ENCODE measurements at regions not wholly inside any gene's neighbourhood (a gene's known extent, or its start where the extent isn't known, plus 50 kb on each side); places are given as distances from the start of the nearest gene placed in this dataset.

GRCh38 chr4:28092610-28093009, 1232.0 kb downstream of the STIM2 start:
- no peaks in the 10 kb centered on the region for H3K27me3 ChIP-seq

DNA sequence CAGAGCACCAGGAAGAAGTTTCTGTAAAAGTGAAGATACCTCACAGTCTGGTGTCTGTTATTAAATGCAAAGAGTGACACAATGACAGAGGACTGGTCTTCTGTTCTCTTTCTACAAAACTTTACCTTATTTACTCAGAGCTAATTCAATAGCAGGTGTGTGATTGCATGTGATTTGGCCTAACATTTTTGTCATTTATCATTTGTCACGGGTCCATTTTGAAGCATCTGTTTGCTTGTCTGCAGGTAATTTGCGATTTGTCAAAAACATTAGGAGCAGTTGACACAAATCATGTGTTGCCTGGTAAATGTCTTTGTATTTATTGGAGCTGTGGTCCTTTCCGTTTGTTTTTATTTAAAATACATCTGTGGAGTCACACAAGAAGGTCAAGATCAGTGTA, 1232.4 kb downstream of the STIM2 start:
- 68 to 70% methylated on average over 3 of the region's 3 CpGs for WGBS, 2 donors
- Histone ChIP-seq H3K4me3 (no peak overlapping the region), H3K4me1 (no peaks in the 10 kb centered on the region), H3K36me3 (no peaks in the 10 kb centered on the region), H3K27ac (no peak overlapping the region), H3K9me3 (peaks cover 0 to 5% (median 0%) of the 10 kb centered on the region in 4 donors), H3K27me3 (no peaks in the 10 kb centered on the region)
- TF ChIP-seq POLR2A (IDR thresholded peaks at IDR 0.05) (no peak), CTCF (IDR thresholded peaks at IDR 0.05) (no peak), EP300 (IDR thresholded peaks at IDR 0.05) (no peak)
- no peak for DNase-seq (ENCODE audit: low spot score in 2 of 2)

More at GRCh38 chr4:28092610-28093009, 1232.0 kb downstream of the STIM2 start:
- peaks cover 0 to 5% (median 0%) of the 10 kb centered on the region in 4 donors for H3K9me3 ChIP-seq
- no peak for DNase-seq (ENCODE audit: low spot score in 2 of 2)
- no peak overlapping the region for H3K4me3 ChIP-seq
- H3K27ac ChIP-seq = no peak overlapping the region
- 54 to 57% methylated on average over 1 of the region's 1 CpG for WGBS, 2 donors
- no peak for TF ChIP-seq EP300 (IDR thresholded peaks at IDR 0.05)
- no peak for TF ChIP-seq CTCF (IDR thresholded peaks at IDR 0.05)
- no peak for TF ChIP-seq POLR2A (IDR thresholded peaks at IDR 0.05)
- no peaks in the 10 kb centered on the region for H3K36me3 ChIP-seq
- H3K4me1 ChIP-seq = no peaks in the 10 kb centered on the region

DNA sequence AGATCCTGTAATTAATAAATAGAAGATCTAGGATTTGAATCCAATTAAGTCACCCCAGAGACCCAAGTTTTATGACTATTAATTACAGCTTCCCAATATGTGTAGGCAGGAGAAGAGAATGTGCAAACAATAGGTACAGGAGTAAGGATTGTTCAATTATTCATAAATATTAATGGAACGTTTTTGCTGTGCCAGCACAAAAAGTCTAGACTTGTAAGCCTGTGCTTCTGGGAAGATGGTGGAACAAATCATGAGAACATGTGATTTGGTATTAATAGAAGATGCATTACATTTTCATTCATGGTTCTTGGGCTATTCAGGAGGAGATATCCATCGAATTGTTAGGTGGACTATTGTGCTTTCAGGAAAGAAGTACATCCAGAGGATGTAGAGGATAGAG, 1240.9 kb downstream of the STIM2 start:
- TF ChIP-seq EP300 (IDR thresholded peaks at IDR 0.05) (no peak), POLR2A (IDR thresholded peaks at IDR 0.05) (no peak), CTCF (IDR thresholded peaks at IDR 0.05) (no peak)

GRCh38 chr4:28105271-28105859, 1244.7 kb downstream of the STIM2 start:
- no peaks in the 10 kb centered on the region for H3K4me1 ChIP-seq
- no peaks in the 10 kb centered on the region for H3K36me3 ChIP-seq
- no peaks in the 10 kb centered on the region for H3K9me3 ChIP-seq
- H3K4me3 ChIP-seq = no peak overlapping the region
- TF ChIP-seq EP300 (IDR thresholded peaks at IDR 0.05) = no peak
- no peak for TF ChIP-seq POLR2A (IDR thresholded peaks at IDR 0.05)
- no peak for TF ChIP-seq CTCF (IDR thresholded peaks at IDR 0.05)
- no peaks in the 10 kb centered on the region for H3K27me3 ChIP-seq
- no peak for DNase-seq (ENCODE audit: low spot score in 2 of 2)
- no peak overlapping the region for H3K27ac ChIP-seq
- WGBS, 2 donors = 75 to 80% methylated on average over 2 of the region's 2 CpGs

More for the DNA sequence above, 1240.9 kb downstream of the STIM2 start:
- Histone ChIP-seq H3K4me1 (no peaks in the 10 kb centered on the region), H3K27me3 (no peaks in the 10 kb centered on the region), H3K27ac (no peak overlapping the region), H3K4me3 (no peak overlapping the region), H3K9me3 (no peaks in the 10 kb centered on the region), H3K36me3 (no peaks in the 10 kb centered on the region)
- no peak for DNase-seq (ENCODE audit: low spot score in 2 of 2)
- 77 to 81% methylated on average over 2 of the region's 2 CpGs for WGBS, 2 donors

DNA sequence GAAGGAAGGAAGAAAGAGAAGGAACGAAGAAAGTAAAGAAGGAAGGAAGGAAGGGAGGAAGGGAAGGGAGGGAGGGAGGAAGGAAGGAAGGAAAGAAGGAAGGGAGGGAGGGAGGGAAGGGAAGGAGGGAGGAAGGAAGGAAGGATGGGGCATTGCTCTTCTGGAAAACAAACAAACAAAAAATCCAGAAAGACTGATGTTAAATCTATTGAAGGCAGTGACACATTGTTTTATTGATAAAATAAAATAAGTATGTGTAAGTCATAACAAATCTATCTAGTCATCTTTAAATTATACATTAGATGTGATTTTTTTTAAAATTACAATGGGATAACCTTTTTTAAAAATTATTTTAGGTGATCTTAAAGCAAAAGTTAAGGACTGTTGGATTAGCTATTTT, 1245.5 kb downstream of the STIM2 start:
- WGBS, 2 donors = 65 to 72% methylated on average over 1 of the region's 1 CpG
- H3K27ac ChIP-seq = no peak overlapping the region
- no peak for DNase-seq (ENCODE audit: low spot score in 2 of 2)
- H3K36me3 ChIP-seq = no peaks in the 10 kb centered on the region
- H3K4me1 ChIP-seq = no peaks in the 10 kb centered on the region
- H3K9me3 ChIP-seq = no peaks in the 10 kb centered on the region
- no peak overlapping the region for H3K4me3 ChIP-seq
- no peaks in the 10 kb centered on the region for H3K27me3 ChIP-seq
- TF ChIP-seq EP300 (IDR thresholded peaks at IDR 0.05) = no peak
- TF ChIP-seq CTCF (IDR thresholded peaks at IDR 0.05) = no peak
- TF ChIP-seq POLR2A (IDR thresholded peaks at IDR 0.05) = no peak

Measured in tibial nerve (tissue), 4 donors.